PC-3 (cell line): ENCODE measurements at regions not wholly inside any gene's neighbourhood (a gene's known extent, or its start where the extent isn't known, plus 50 kb on each side); places are given as distances from the start of the nearest gene placed in this dataset.

Experiments
- ATAC-seq: fragments of 200-7000 bp; cut with Tn5 transposase; 2 replicates; pipeline ENCODE4 v1.9.1; 2020; ENCODE audit warnings: mild to moderate bottlenecking, moderate library complexity
- BruUV-seq: library from RNA; stranded (reverse); fragments of 400-500 nt; replicated peaks from 2 replicates; lab custom pipeline; 2021; lab: Mats Ljungman, UMichigan
- CTCF ChIA-PET: fragments of 300-600 bp; sonication (Branson Sonifier 250); formaldehyde crosslinking; loops from one replicate; lab custom pipeline; 2022; ENCODE audit warnings: antibody characterized with exemption; lab: Charles Lee
- POLR2A ChIA-PET: fragments of 300-600 bp; sonication (Branson Sonifier 250); formaldehyde crosslinking; loops from one replicate; lab custom pipeline; 2022; ENCODE audit warnings: antibody characterized with exemption; ENCODE audit not compliant: unreplicated experiment; lab: Charles Lee
- DNase-seq: peaks from one replicate; pipeline ENCODE4 v3.0.0-alpha.2; 2015
- H2AFZ ChIP-seq: fragments of 300-600 bp; sonication (generic); 2 replicates; pipeline ENCODE4 v1.6.0; 2016; ENCODE audit warnings: antibody characterized with exemption, low read length
- H3F3A ChIP-seq: fragments of 300-600 bp; sonication (generic); one replicate; pipeline ENCODE4 v1.6.0; 2017; ENCODE audit warnings: antibody characterized with exemption, low read length, control low read depth, mild to moderate bottlenecking; ENCODE audit not compliant: unreplicated experiment
- H3K27ac ChIP-seq: fragments of 300-600 bp; sonication (generic); 2 replicates; pipeline ENCODE4 v1.5.1; 2016; ENCODE audit warnings: mild to moderate bottlenecking, low read length
- H3K27me3 ChIP-seq: fragments of 300-600 bp; sonication (generic); 2 replicates; pipeline ENCODE4 v1.6.1; 2016; ENCODE audit warnings: low read length, mixed read lengths
- H3K36me3 ChIP-seq: fragments of 300-600 bp; sonication (generic); 2 replicates; pipeline ENCODE4 v1.6.1; 2016; ENCODE audit warnings: low read depth, mixed run types, low read length, mixed read lengths
- H3K4me1 ChIP-seq: fragments of 300-600 bp; sonication (generic); 2 replicates; pipeline ENCODE4 v1.5.1; 2016; ENCODE audit warnings: low read length; ENCODE audit not compliant: insufficient read depth
- H3K4me2 ChIP-seq: fragments of 300-600 bp; sonication (generic); 2 replicates; pipeline ENCODE4 v1.6.0; 2016; ENCODE audit warnings: low read length
- H3K4me3 ChIP-seq: fragments of 300-600 bp; sonication (generic); 2 replicates; pipeline ENCODE4 v1.5.1; 2016; ENCODE audit warnings: mild to moderate bottlenecking, low read length, mixed read lengths
- H3K79me2 ChIP-seq: fragments of 300-600 bp; sonication (generic); 2 replicates; pipeline ENCODE4 v1.6.1; 2017; ENCODE audit warnings: low read length, mixed read lengths
- H3K9ac ChIP-seq: fragments of 300-600 bp; sonication (generic); 2 replicates; pipeline ENCODE4 v1.6.0; 2016; ENCODE audit warnings: mild to moderate bottlenecking, low read length
- H3K9me2 ChIP-seq: fragments of 300-600 bp; sonication (generic); replicated peaks from 2 replicates; pipeline ENCODE4 v1.6.1; 2016; ENCODE audit warnings: mixed run types, low read length, mixed read lengths
- H3K9me3 ChIP-seq: fragments of 300-600 bp; sonication (generic); 2 replicates; pipeline ENCODE4 v1.6.1; 2016; ENCODE audit warnings: low read length, mixed read lengths
- H4K20me1 ChIP-seq: fragments of 300-600 bp; sonication (generic); 2 replicates; pipeline ENCODE4 v1.6.1; 2016; ENCODE audit warnings: low read length, mixed read lengths
- CTCF ChIP-seq: fragments of 300-600 bp; sonication (generic); conservative IDR thresholded peaks from 2 replicates; pipeline ENCODE4 v1.5.1; 2017; ENCODE audit warnings: antibody characterized with exemption, low read depth, mild to moderate bottlenecking, low read length
- EZH2 ChIP-seq: fragments of 300-600 bp; sonication (generic); IDR thresholded peaks from one replicate; pipeline ENCODE4 v1.6.1; 2017; ENCODE audit warnings: antibody characterized with exemption, mild to moderate bottlenecking, low read length; ENCODE audit not compliant: unreplicated experiment
- EZH2phosphoT487 ChIP-seq: fragments of 300-600 bp; sonication (generic); IDR thresholded peaks from 2 replicates; pipeline ENCODE4 v1.6.1; 2018; ENCODE audit warnings: mild to moderate bottlenecking, antibody characterized with exemption, low read length, borderline replicate concordance
- intact Hi-C: fragments of 100-400 bp; cut with micrococcal nuclease; formaldehyde crosslinking; loops from 2 replicates; pipeline ENCODE4 v1.9.0; 2023

GRCh38 chr14:86521843-86522242, 991.9 kb downstream of the FLRT2 start:
- no peaks in the 10 kb centered on the region for H3K36me3 ChIP-seq
- intact Hi-C loops, result no loop called here
- H4K20me1 ChIP-seq, result no peaks in the 10 kb centered on the region
- no peak overlapping the region for H2AFZ ChIP-seq
- no peak for DNase-seq
- H3K9me2 ChIP-seq, result no peaks in the 10 kb centered on the region
- ATAC-seq, result no peak
- H3K9me3 ChIP-seq, result no peaks in the 10 kb centered on the region
- BruUV-seq, result no TSS peak
- H3K27ac ChIP-seq, result no peak overlapping the region
- H3F3A ChIP-seq, result no peaks in the 10 kb centered on the region
- no peak overlapping the region for H3K9ac ChIP-seq
- H3K27me3 ChIP-seq, result no peaks in the 10 kb centered on the region
- ChIA-PET POLR2A (no interaction called here), CTCF (no interaction called here)
- H3K4me3 ChIP-seq, result no peak overlapping the region
- H3K79me2 ChIP-seq, result no peaks in the 10 kb centered on the region
- H3K4me1 ChIP-seq, result no peaks in the 10 kb centered on the region
- no peak overlapping the region for H3K4me2 ChIP-seq
- TF ChIP-seq EZH2 (no peak), CTCF (no peak), EZH2phosphoT487 (no peak)

- ATAC-seq (no peak), DNase-seq (no peak)
- H3K79me2 ChIP-seq, result no peaks in the 10 kb centered on the region
- CTCF ChIA-PET, result no interaction called here
- BruUV-seq, result no TSS peak
- no peaks in the 10 kb centered on the region for H3K27me3 ChIP-seq
- no peak overlapping the region for H2AFZ ChIP-seq
- POLR2A ChIA-PET, result no interaction called here
- no peak overlapping the region for H3K27ac ChIP-seq
- TF ChIP-seq EZH2phosphoT487 (no peak), EZH2 (no peak), CTCF (no peak)
- no peak overlapping the region for H3K4me2 ChIP-seq
- H3K9me2 ChIP-seq, result no peaks in the 10 kb centered on the region
- 0 out of 2 replicates have a peak, but pooled peaks cover 4% of the 10 kb centered on the region for H3K9me3 ChIP-seq
- H3K9ac ChIP-seq, result no peak overlapping the region
- no peak overlapping the region for H3K4me3 ChIP-seq
- intact Hi-C loops, result no loop called here
- no peaks in the 10 kb centered on the region for H4K20me1 ChIP-seq
- no peaks in the 10 kb centered on the region for H3K36me3 ChIP-seq
- H3F3A ChIP-seq, result no peaks in the 10 kb centered on the region
- no peaks in the 10 kb centered on the region for H3K4me1 ChIP-seq
Observed at GRCh38 chr14:86521031-86521730, 991.2 kb downstream of the FLRT2 start.

- Histone ChIP-seq H3F3A (no peaks in the 10 kb centered on the region), H3K4me1 (no peaks in the 10 kb centered on the region), H3K27ac (no peak overlapping the region), H4K20me1 (no peaks in the 10 kb centered on the region), H3K79me2 (no peaks in the 10 kb centered on the region), H3K9ac (no peak overlapping the region), H3K4me3 (no peak overlapping the region), H2AFZ (no peak overlapping the region), H3K4me2 (no peak overlapping the region), H3K9me3 (0 out of 2 replicates have a peak, but pooled peaks cover 5% of the 10 kb centered on the region), H3K9me2 (no peaks in the 10 kb centered on the region), H3K36me3 (no peaks in the 10 kb centered on the region), H3K27me3 (no peaks in the 10 kb centered on the region)
- ATAC-seq (no peak), DNase-seq (no peak)
- BruUV-seq, result no TSS peak
- CTCF ChIA-PET, result no interaction called here
- intact Hi-C loops, result no loop called here
- POLR2A ChIA-PET, result no interaction called here
- no peak for TF ChIP-seq EZH2phosphoT487
- TF ChIP-seq EZH2, result no peak
- no peak for TF ChIP-seq CTCF
Observed at GRCh38 chr14:86518298-86518697, 988.4 kb downstream of the FLRT2 start.
